Astrocyte of the spinal cord (primary cell): ENCODE measurements at regions not wholly inside any gene's neighbourhood (a gene's known extent, or its start where the extent isn't known, plus 50 kb on each side); places are given as distances from the start of the nearest gene placed in this dataset.
A peak's percentile ranks its signal among the peaks of the same experiment; 100 is the strongest.
"Not testable (repeated sequence)": the region's sequence is repeated elsewhere in the genome, so short reads cannot be mapped to it uniquely, and the experiment has no call there.

ENCODE experiments used
- DNase-seq: peaks from one replicate; pipeline ENCODE4 v3.0.0; 2011; ENCODE audit warnings: low read depth, low spot score
- H3K4me3 ChIP-seq: 2 replicates; pipeline ENCODE4 v1.5.1; 2011; ENCODE audit warnings: low read depth, mild to moderate bottlenecking, low read length, moderate library complexity
- in situ Hi-C: cut with HindIII; loops from 2 replicates; pipeline ENCODE4 v1.10.0; 2017; ENCODE audit warnings: low sequenced_read_pairs
- TF ChIP-seq, protein P1 (sequence below): IDR thresholded peaks from 2 replicates; pipeline ENCODE4 v1.5.1; 2012; ENCODE audit warnings: low read depth, mild to moderate bottlenecking, low read length, inconsistent platforms

DNA sequence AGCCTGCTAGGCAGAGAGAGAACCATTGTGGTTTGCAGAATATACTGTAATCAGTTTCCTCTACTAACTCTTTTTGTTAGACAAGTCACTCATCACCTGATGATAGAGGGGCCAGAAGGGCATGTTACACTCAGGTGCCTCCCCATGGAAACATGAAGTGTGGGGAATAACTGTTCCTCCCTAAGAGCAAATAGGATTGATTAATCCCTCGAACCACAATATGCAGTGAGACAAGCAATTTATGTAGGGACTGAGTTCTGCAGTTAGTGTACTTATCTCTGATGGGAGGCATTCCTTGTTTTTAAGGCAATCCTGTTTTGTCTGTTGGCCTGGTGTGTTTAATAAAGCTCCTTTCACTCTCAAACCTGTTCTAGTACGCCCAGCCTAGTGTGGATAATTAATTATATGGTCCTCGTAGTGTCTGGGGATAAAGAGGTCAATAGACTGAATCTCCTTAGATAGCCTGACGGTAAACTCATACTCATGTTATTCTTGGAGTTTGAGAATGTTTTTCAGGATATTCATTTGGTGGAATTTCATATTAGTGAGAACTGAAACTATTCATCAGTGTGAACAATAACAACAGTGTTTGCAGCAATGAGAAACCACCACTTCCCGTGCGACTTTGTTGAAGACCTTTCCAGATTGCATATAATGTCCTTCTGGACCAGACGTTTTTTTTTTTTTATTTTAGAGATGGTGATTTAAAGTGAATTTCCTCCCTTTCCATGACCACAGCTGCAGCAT, 344.8 kb upstream of the FZD8 start:
- TF ChIP-seq, protein P1, sequence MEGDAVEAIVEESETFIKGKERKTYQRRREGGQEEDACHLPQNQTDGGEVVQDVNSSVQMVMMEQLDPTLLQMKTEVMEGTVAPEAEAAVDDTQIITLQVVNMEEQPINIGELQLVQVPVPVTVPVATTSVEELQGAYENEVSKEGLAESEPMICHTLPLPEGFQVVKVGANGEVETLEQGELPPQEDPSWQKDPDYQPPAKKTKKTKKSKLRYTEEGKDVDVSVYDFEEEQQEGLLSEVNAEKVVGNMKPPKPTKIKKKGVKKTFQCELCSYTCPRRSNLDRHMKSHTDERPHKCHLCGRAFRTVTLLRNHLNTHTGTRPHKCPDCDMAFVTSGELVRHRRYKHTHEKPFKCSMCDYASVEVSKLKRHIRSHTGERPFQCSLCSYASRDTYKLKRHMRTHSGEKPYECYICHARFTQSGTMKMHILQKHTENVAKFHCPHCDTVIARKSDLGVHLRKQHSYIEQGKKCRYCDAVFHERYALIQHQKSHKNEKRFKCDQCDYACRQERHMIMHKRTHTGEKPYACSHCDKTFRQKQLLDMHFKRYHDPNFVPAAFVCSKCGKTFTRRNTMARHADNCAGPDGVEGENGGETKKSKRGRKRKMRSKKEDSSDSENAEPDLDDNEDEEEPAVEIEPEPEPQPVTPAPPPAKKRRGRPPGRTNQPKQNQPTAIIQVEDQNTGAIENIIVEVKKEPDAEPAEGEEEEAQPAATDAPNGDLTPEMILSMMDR: no peak
- in situ Hi-C loops: no loop called here
- no peak overlapping the region for H3K4me3 ChIP-seq
- no peak for DNase-seq

DNA sequence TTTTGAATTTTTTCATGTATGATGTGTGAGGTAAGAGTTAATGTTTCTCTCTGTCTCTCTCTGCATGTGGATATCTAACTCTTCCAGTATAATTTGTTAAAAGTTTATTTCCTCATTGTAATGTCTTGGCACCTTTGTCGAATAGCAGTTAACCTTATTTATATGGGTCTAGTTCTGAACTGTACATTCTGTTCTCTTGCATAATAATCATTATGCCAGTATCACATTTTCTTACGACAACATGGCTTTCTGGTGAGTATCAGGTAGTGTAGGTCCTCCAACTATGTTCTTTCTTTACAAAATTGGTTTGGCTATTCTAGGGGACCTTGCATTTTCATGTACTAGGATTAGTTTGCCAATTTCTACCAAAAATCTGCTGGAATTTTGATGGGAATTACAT, 337.0 kb upstream of the FZD8 start:
- no peak for DNase-seq
- TF ChIP-seq, protein P1: no peak
- in situ Hi-C loops: no loop called here
- no peak overlapping the region for H3K4me3 ChIP-seq

GRCh38 chr10:35973912-35974591, 332.0 kb upstream of the FZD8 start:
- H3K4me3 ChIP-seq, DNase-seq, in situ Hi-C loops: not testable (repeated sequence)

DNA sequence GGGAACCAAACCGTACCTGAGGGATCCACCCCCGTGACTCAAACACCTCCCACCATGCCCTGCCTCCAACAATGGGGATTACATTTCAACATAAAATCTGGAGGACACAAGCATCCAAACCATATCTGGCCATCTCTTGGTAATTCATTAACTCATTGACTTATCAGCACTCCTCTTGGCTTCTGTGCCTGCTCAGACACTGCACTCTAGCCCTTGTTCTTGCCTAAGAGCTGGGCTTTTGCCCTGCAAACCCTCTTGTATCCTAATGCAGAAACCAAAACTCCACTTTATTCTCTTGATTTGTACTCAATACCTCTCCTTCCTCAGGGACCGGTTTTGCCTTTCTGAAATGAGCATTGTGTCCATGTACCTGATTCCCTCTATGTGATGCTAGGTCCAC, 330.2 kb upstream of the FZD8 start:
- TF ChIP-seq, protein P1: no peak
- in situ Hi-C loops: no loop called here
- H3K4me3 ChIP-seq: no peak overlapping the region
- no peak for DNase-seq

DNA sequence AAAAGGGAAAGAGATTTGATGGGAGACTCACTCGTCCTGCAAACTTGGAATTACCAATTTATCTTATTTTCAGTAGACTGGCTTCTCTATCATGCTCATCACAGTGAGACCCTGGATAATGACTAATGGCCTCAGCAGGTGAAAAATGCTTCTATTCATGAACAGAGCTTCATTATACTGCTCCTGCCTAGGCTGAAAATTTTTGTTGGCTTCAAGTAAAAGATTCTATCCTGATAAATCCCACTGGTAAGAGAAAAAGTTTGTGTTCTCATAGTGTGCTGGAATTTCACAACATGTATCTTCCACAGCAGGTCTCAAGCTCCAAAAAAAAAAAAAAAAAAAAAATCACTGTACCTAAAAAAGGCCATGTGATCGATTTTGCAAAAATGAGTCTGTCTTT, 329.3 kb upstream of the FZD8 start:
- in situ Hi-C loops: no loop called here
- TF ChIP-seq, protein P1: no peak
- H3K4me3 ChIP-seq: no peak overlapping the region
- no peak for DNase-seq

DNA sequence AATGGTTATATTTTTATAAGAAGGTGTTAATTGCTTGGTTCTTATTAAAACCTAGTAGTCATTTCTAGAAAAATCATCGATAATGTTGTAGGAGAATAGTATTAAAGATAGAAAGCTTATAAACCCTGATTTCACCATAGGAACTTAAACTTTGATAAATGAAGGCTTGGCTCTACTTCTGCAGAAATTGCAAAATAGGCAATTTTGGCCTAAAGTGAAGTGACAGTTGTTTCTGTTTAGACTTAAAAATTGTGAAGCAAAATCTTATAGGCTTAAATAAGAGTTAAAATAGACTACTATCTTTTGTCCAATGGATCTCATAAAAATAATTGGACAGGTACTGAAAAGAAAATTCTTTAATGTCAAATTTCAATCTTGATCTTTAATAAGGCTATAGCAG, 321.6 kb upstream of the FZD8 start:
- in situ Hi-C loops: no loop called here
- no peak overlapping the region for H3K4me3 ChIP-seq
- DNase-seq: no peak
- TF ChIP-seq, protein P1: no peak

DNA sequence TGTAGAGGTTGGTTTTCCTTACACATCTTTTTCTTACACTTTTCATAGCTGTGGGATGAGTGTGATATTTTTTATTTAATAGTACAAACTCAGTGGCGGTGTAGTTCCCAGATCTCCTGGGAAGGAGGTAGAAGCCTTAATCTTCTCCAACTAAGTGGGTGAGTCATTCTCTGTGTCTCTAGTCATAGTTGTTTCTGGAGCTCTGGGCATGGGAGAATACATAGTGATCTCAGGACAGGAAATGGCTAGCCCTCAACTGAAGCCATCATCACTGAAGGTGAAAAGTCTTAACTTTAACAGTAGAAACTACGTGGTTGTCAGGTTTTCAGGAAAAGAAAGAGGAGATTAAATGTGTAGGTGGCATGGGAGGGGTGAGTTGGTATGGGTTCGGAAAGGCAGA, 319.4 kb upstream of the FZD8 start:
- TF ChIP-seq, protein P1: no peak
- peak; percentile 39 for DNase-seq
- in situ Hi-C loops: no loop called here
- H3K4me3 ChIP-seq: no peak overlapping the region
